ENCODE measurements at regions not wholly inside any gene's neighbourhood (a gene's known extent, or its start where the extent isn't known, plus 50 kb on each side); places are given as distances from the start of the nearest gene placed in this dataset.

- DNase-seq (ENCODE audit: low read depth, low spot score): no peak
These were observed 150.8 kb downstream of the SYF2 start for GRCh38 chr1:25081496-25081895.

- DNase-seq (ENCODE audit: low read depth, low spot score): no peak
These were observed 150.5 kb upstream of the RUNX3 start for GRCh38 chr1:25080294-25081209.

DNA sequence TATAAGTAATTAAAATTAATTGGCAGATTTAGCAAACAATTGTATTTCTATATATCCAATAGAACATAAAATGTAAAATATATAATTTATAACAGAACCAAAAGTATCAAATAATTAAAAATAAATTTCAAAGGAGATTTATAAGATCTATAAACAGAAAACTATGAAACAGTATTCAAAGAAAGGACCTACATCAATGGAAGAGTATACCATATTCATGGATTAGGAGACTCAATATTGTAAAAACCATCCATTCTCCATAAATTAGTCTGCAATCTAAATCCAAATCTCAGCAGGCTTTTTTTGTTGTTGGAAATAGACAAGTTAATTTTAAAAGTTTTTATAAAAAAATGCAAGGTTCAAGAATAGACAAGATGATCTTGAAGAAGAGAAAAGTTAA lies 149.0 kb upstream of the RUNX3 start:
- DNase-seq (ENCODE audit: low read depth, low spot score): no peak

DNA sequence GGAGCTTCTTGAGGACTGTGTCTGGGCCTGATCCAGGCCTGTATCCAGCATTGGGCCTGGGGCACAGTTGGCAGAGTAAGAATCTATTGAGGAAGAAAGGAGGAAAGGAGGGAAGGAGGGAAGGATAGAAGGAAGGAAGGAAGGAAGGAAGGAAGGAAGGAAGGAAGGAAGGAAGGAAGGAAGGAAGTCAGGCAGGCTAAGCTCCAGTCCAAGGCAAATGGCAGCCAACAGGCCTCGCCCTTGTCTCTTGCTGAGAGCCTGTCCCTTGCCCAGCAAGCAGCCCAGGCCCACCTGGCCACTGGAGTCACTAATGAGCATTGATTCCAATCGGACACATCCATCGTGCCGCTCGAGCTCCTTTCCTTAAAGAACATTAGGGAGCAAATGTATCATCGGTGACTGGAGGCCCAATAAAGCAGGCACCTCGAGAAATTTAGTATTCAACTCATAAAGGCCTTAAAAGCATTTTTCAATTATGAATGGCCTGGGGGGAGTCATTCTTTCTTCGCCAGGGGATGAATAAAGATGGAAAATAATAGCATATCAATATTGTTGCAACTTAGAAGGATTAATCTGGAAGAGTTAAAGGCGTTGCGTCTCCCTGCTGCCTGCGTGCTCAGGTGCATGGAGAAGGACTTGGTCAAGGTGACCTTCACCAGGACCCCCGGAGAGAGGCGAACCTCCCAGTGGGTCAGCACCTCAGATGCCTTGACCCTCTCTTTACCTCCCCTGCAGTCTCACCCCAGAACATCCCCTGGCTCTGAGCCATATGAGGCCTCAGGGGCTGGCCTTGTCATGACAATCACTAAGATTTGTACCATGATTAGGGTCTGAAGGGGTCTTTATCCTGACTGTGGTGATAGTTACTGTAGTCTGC lies 144.5 kb upstream of the RUNX3 start:
- no peak for DNase-seq (ENCODE audit: low read depth, low spot score)

DNA sequence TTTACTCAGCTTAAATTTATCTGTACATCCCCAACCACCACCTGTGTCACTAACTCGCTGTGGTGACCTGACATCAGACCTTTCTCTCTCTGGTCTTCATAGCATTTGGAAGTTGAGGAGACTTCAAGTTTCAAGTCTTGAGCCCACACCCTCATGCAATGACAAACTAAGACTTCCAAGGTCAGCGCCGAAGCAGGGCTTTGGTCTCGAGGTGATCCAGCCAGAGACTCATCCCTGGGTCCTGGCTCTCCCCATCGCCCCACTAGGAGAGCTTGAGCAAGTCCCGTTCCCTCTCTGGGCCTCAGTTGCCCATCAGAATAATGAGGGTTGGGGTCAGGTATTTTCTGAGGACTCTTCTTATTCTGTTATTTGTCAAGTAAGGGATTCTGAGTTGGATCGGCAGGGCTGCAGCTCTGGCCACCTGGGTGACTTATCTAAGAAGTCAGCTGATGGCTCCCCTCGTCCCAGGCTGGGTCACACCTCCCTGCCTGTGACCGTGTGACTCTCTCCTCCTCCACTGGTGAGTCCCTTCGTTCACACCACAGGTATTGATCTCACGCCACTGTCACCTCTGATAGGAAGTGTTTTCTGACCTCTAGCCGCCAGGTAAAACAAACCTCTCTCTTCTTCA lies 143.7 kb upstream of the RUNX3 start:
- DNase-seq (ENCODE audit: low read depth, low spot score): no peak

DNA sequence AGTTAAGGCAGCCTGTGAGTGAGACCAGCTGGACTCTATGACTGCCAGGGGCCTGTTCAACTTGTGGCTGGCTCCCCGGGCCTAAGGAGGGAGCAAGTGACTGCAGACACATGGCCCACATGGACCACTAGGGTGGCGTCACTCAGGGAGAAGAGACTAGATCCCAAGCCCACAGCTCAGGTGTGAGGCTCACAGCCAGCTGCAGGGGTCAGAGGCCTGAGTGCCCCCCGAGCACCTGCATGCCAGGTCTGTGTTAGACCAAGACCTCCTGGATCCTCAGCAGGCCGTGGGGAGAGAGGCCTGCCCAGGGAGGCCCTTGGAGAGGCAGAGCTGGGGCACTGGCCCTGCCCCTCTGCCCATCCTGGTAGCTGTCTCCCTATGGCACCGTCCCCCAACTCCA lies 142.4 kb upstream of the RUNX3 start:
- no peak for DNase-seq (ENCODE audit: low read depth, low spot score)

DNA sequence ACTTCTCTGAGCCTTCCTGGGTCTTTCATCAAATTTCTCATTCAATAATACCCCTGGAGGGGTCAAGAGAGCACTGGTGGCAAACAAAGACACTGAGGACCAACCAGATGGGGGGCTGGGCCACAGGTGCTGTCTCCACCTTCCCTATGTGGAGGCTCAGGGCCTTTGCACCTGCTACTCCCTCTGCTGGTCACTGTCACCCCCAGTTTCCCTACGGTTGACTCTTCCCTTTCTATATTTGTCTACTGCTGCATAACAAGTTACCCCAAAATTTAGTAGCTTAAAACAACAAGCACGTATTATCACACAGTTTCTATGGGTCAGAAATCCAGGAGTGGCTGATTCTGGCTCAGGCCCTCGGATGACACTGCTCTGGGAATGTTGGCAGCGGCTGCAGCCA lies 138.8 kb upstream of the RUNX3 start:
- no peak for DNase-seq (ENCODE audit: low read depth, low spot score)

GRCh38 chr1:25068316-25068715 lies 138.2 kb upstream of the RUNX3 start:
- no peak for DNase-seq (ENCODE audit: low read depth, low spot score)

GRCh38 chr1:25067518-25068251 lies 137.6 kb upstream of the RUNX3 start:
- DNase-seq (ENCODE audit: low read depth, low spot score): no peak

DNA sequence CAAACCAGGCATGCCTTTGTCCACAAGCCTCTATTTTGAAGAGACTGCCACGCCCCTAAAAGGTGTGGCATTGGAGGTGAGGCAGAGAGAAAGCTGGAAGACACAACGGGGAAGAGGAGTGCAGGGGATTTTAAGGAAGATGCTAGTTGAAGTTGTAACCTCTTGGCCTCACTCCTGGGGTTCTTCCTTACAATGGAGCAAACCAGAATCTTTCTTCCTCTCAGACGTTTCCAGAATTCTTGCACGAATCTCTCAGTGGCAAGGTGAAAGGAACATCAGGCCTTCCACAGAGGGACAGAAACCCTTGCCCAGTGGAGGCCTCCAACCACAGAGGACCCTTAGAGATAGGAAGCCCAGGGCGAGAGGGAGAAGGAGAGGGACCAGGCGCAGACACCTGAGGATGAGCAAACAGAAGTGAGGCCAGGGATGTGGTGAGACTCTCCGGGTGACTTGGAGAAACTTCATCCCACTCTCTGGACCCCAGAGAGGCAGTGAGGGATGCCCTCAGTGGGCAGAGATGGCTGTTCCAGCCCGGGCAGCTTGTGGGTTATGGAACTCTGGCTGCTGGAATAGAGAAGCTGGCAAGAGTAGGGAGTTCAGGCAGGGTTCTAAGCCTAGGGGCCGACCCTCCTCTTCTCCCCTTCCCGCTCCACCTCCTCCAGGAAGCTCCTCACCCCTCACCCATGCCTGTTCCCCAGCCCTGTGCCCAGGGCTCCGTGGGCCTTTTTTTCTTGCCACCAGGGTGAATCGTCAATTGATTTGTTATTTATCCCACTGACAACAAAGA lies 136.8 kb upstream of the RUNX3 start:
- DNase-seq (ENCODE audit: low read depth, low spot score): no peak

DNA sequence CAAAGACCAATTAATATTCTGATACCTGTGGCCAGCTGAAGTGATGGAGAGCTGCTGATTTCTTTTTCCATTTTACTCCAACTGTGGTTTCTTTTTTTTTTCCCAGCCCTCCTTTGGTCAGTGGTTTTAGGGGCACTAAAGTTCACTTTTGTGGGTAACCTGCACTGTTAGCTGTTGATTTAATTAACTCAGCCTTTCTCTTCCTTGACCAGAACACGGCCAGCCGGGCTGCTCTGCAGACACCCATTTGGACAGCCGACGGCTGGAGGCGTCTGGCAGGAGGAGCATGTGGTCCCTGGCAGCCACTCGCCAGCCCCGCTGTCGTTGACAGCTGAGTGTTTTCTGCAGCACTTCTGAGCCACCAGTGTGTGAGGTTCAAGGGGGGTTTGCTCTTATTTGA lies 136.2 kb upstream of the RUNX3 start:
- DNase-seq (ENCODE audit: low read depth, low spot score): no peak

- DNase-seq (ENCODE audit: low read depth, low spot score): no peak
These were observed 135.7 kb upstream of the RUNX3 start for GRCh38 chr1:25065795-25066238.

DNA sequence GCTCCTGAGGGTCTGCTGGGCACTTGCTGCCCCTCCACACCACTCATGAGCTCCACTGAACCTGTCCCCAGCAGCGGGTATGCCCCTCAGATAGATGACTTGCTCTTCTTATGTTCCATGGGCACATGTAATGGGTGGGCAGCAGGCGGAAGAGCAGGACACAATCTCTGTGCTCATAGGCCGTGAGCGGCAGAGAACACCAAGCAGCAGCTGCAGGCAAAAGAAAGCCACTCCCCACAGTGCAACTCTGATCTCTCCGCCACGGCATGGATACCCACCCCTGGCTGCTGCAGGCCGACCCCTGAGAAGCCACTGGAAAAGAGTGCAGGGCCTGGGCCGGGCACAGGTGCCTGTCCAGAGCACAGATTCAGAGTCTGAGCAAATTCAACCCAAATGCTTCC lies 135.2 kb upstream of the RUNX3 start:
- DNase-seq (ENCODE audit: low read depth, low spot score): no peak

GRCh38 chr1:25064465-25065240 lies 134.6 kb upstream of the RUNX3 start:
- no peak for DNase-seq (ENCODE audit: low read depth, low spot score)

- DNase-seq (ENCODE audit: low read depth, low spot score): no peak
These were observed 133.7 kb upstream of the RUNX3 start for GRCh38 chr1:25063591-25064416.

DNA sequence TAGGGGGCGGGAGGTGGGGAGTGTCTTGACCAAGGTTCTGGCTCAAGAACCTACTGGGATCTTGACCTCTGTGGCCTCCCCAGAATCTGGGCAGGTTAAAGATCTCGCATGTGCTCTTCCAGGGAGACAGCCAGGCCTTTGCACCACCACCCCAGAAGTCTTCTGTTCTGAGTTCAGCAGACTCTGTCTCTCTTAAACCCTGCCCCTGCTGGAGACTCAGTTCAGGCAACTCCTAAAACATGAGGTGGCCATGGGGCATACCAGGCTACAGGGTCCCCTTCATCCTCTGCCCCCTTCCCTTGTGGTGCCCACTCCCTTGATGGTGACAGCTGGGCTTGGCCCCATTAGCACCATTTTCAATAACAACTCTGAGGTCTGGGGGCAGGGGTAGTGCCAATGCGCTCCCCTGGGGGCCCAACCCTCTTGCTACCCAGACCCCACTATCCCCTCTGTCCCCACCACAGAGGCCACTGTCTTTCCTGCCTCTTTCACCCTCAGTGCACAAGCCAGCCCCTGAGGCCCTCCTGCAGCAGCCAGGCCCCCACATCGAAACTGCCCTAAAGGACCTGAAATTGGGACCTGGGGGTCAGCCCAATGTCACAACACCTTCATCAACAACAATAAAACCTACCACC lies 132.7 kb upstream of the RUNX3 start:
- DNase-seq (ENCODE audit: low read depth, low spot score): no peak

DNA sequence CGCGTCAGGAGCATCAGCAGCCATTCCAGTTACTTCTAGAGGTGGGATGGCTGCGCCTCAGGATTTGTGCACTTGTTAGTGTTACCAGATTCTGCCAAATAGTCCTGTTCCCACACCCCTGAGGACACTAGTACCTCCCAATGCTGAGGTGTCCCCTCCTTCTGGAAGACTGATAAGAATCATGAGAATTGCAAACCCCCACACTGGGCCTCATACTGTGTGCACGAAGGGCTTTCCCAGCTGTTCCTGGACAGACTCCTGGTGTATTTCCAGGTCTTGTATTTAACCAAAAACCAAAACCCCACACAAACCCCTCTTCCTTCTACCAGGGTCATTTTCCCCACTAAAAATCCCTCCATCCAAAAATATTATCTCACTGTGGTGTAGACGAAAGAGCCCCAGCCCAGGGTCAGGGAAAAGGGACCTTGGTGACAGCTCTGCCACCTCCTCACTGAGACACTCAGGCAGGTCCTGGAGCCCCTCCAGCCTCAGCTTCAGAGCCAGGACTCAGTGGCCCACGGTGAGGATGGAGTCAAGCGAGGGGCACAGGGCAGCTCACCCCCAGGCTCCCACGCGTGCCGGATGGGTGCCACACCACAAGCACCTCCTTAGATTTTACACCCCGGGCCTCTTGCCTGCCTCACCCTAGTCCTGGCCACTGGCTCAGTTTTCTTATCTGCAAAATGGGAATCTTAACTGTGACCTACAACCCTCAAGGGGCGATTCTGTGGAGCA lies 131.4 kb upstream of the RUNX3 start:
- DNase-seq (ENCODE audit: low read depth, low spot score): no peak

DNA sequence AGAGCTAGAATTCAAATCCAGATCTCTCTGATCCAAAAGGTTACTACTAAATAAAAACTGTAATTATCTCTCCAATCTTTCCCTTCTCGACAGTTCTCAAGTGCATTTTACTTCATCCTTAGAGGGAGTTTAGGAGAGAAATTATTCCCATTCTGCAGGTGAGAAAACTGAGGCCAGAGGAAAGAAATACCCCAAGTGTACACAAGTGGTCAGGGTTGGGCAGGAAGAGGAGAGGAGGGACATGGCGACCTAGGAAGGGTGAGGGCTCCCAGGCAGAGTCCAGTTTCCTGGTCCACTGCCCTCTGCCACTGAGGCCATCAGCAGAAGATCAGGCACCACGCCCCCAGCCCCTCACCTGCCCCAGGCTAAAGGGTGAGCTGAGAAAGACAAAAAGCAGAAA lies 127.1 kb upstream of the RUNX3 start:
- DNase-seq (ENCODE audit: low read depth, low spot score): no peak
